Immature natural killer cell (primary cell): ENCODE measurements at regions not wholly inside any gene's neighbourhood (a gene's known extent, or its start where the extent isn't known, plus 50 kb on each side); places are given as distances from the start of the nearest gene placed in this dataset.

ENCODE experiments used
- DNase-seq, 3 donors: peaks; one replicate each; pipeline ENCODE4 v3.0.0; 2022; ENCODE audit warnings: mixed read lengths in 1 of 3
- H3K27ac Mint-ChIP-seq, 6 donors: one replicate each; pipeline ENCODE4 v1.8.0; 2020; ENCODE audit warnings: mixed read lengths in 6 of 6, mild to moderate bottlenecking in 5 of 6, inconsistent platforms in 4 of 6, moderate library complexity in 3 of 6
- H3K27me3 Mint-ChIP-seq, 3 donors: one replicate each; pipeline ENCODE4 v1.8.0; 2020 to 2021; ENCODE audit warnings: low read depth in 3 of 3, mild to moderate bottlenecking in 3 of 3, mixed read lengths in 3 of 3, moderate library complexity in 3 of 3, inconsistent platforms in 1 of 3
- H3K36me3 Mint-ChIP-seq, 3 donors: one replicate each; pipeline ENCODE4 v1.8.0; 2020; ENCODE audit warnings: mixed read lengths in 3 of 3, inconsistent platforms in 2 of 3, mild to moderate bottlenecking in 2 of 3
- H3K4me1 Mint-ChIP-seq, 2 donors: one replicate each; pipeline ENCODE4 v1.8.0; 2020; ENCODE audit warnings: inconsistent platforms in 2 of 2, mild to moderate bottlenecking in 2 of 2, mixed read lengths in 2 of 2, moderate library complexity in 1 of 2
- H3K4me3 Mint-ChIP-seq, 5 donors: one replicate each; pipeline ENCODE4 v1.8.0; 2020; ENCODE audit warnings: mild to moderate bottlenecking in 5 of 5, mixed read lengths in 5 of 5, inconsistent platforms in 3 of 5, moderate library complexity in 3 of 5
- H3K9me3 Mint-ChIP-seq, 6 donors: one replicate each; pipeline ENCODE4 v1.8.0; 2020; ENCODE audit warnings: mild to moderate bottlenecking in 6 of 6, mixed read lengths in 6 of 6, inconsistent platforms in 4 of 6, moderate library complexity in 3 of 6

GRCh38 chr13:30135868-30136267 lies 171.5 kb downstream of the KATNAL1 start:
- DNase-seq: no peak
- Mint-ChIP-seq H3K27me3 (peaks cover under 1 to 5% (median 3%) of the 10 kb centered on the region in 3 donors), H3K27ac (peak overlapping the region in 2 of 6 donors; percentile 26 to 69), H3K4me3 (no peak overlapping the region), H3K36me3 (peaks cover 0 to 4% (median 0%) of the 10 kb centered on the region in 3 donors), H3K4me1 (peaks cover 36 to 56% of the 10 kb centered on the region in 2 donors), H3K9me3 (peaks cover 0 to 2% (median 0%) of the 10 kb centered on the region in 6 donors)

- H3K27me3 Mint-ChIP-seq: peaks cover 0 to 5% (median 3%) of the 10 kb centered on the region in 3 donors
- peaks cover 35 to 55% of the 10 kb centered on the region in 2 donors for H3K4me1 Mint-ChIP-seq
- no peak overlapping the region for H3K4me3 Mint-ChIP-seq
- DNase-seq: no peak
- peak overlapping the region in 3 of 6 donors; percentile 26 to 69 (median 42) for H3K27ac Mint-ChIP-seq
- peaks cover 0 to 4% (median 0%) of the 10 kb centered on the region in 3 donors for H3K36me3 Mint-ChIP-seq
- no peaks in the 10 kb centered on the region for H3K9me3 Mint-ChIP-seq
Observed at GRCh38 chr13:30135351-30135750, 172.0 kb downstream of the KATNAL1 start.

- DNase-seq: no peak
- H3K9me3 Mint-ChIP-seq: no peaks in the 10 kb centered on the region
- H3K4me3 Mint-ChIP-seq: no peak overlapping the region
- peaks cover 0 to 4% (median 0%) of the 10 kb centered on the region in 3 donors for H3K36me3 Mint-ChIP-seq
- H3K27me3 Mint-ChIP-seq: peaks cover 0 to 5% (median 3%) of the 10 kb centered on the region in 3 donors
- peaks cover 31 to 49% of the 10 kb centered on the region in 2 donors for H3K4me1 Mint-ChIP-seq
- H3K27ac Mint-ChIP-seq: peak overlapping the region in 4 of 6 donors; percentile 32 to 50 (median 38)
Observed at GRCh38 chr13:30134578-30134977, 172.8 kb downstream of the KATNAL1 start.

GRCh38 chr13:30133996-30134395 lies 173.4 kb downstream of the KATNAL1 start:
- H3K9me3 Mint-ChIP-seq: no peaks in the 10 kb centered on the region
- no peak for DNase-seq
- peaks cover 29 to 44% of the 10 kb centered on the region in 2 donors for H3K4me1 Mint-ChIP-seq
- H3K4me3 Mint-ChIP-seq: no peak overlapping the region
- peaks cover 2 to 5% (median 3%) of the 10 kb centered on the region in 3 donors for H3K27me3 Mint-ChIP-seq
- H3K36me3 Mint-ChIP-seq: peaks cover 0 to 4% (median 0%) of the 10 kb centered on the region in 3 donors
- H3K27ac Mint-ChIP-seq: peak overlapping the region in 1 of 6 donors; percentile 32

GRCh38 chr13:30133554-30133912 lies 173.8 kb downstream of the KATNAL1 start:
- Mint-ChIP-seq H3K9me3 (no peaks in the 10 kb centered on the region), H3K4me3 (no peak overlapping the region), H3K36me3 (peaks cover 0 to 4% (median 0%) of the 10 kb centered on the region in 3 donors), H3K27me3 (peaks cover 2 to 5% (median 3%) of the 10 kb centered on the region in 3 donors), H3K27ac (peak overlapping the region in 1 of 6 donors; percentile 80), H3K4me1 (peaks cover 26 to 39% of the 10 kb centered on the region in 2 donors)
- DNase-seq: no peak

DNA sequence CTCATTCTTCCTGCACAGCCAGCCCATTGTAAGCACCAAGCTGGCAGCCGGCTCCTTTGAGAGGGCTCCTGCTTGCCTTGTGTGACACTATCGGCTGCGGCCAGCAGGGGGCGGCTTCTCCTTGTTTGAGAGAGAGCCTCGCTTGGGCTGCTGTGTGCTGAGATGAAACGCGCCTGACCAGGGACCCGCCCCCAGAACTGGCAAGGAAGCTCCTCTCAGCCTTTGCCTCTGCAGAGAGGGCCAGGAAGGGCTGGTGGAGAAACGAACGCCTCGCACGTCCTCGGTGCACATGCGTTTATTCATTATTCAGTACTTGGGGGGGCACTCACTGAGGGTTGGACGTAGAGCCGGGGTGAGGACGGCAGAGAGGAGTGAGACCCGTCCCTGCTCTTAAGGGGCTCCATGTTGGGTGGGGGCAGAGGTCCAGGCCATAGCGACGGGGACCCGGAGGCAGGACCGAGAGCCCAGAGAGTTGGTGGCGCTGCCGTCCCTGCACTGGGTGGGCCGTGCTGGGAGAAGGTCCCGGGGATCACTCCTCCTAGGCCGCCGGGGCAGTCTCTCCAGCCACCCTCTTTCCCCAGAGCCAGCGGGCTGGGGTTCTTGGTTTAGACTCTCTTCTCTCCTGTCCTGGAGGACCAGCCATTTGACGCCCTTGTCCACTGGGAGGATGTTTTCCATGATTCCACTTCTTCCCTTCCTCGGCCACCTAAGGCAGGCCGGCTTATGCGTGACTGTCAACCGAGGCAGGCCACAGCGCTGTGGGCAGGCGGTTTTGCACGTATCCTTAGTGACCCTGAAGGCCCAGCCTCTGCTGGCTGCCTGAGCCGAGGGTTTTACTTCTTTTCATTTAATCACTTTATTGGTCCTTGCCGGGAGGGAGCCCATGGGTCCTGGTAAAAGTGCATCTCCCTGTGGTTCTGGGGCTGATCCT lies 174.5 kb downstream of the KATNAL1 start:
- Mint-ChIP-seq H3K9me3 (no peaks in the 10 kb centered on the region), H3K4me1 (peaks cover 22 to 33% of the 10 kb centered on the region in 2 donors), H3K36me3 (peaks cover 0 to 4% (median 0%) of the 10 kb centered on the region in 3 donors), H3K27ac (peak overlapping the region; percentile 46 to 92 (median 78)), H3K4me3 (peak overlapping the region; percentile 29 to 78 (median 73)), H3K27me3 (peaks cover 2 to 5% (median 3%) of the 10 kb centered on the region in 3 donors)
- DNase-seq: peak; percentile 90 to 94 (median 91)

GRCh38 chr13:30129411-30129810 lies 177.9 kb downstream of the KATNAL1 start:
- H3K4me3 Mint-ChIP-seq: no peak overlapping the region
- DNase-seq: no peak
- no peaks in the 10 kb centered on the region for H3K36me3 Mint-ChIP-seq
- peaks cover 2 to 3% (median 2%) of the 10 kb centered on the region in 3 donors for H3K27me3 Mint-ChIP-seq
- H3K9me3 Mint-ChIP-seq: no peaks in the 10 kb centered on the region
- H3K27ac Mint-ChIP-seq: no peak overlapping the region
- peaks cover 18 to 19% of the 10 kb centered on the region in 2 donors for H3K4me1 Mint-ChIP-seq

DNA sequence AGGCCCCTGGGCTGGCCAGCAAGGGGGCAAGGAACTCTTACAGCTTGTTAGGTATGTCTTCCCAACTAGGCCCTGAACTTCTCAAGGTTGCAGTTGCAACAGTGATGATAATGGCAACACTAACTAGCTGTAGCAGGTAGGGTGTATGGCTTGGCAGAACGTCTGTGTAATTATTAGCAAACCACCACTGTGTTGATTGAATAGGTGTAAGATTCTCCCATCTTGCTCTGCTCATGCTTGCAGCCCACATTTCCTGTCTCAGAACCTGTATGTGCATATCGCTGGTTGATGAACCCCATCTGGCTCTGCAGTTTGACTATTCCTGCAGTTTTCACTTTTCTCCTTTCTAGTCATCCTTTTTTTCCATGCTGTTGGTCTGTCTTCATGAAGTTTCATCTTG lies 178.8 kb downstream of the KATNAL1 start:
- peaks cover under 1 to 3% (median 2%) of the 10 kb centered on the region in 3 donors for H3K27me3 Mint-ChIP-seq
- no peak for DNase-seq
- H3K9me3 Mint-ChIP-seq: no peaks in the 10 kb centered on the region
- H3K4me3 Mint-ChIP-seq: peak overlapping the region in 1 of 5 donors; percentile 22
- H3K27ac Mint-ChIP-seq: no peak overlapping the region
- H3K36me3 Mint-ChIP-seq: no peaks in the 10 kb centered on the region
- H3K4me1 Mint-ChIP-seq: peaks cover 13 to 14% of the 10 kb centered on the region in 2 donors

DNA sequence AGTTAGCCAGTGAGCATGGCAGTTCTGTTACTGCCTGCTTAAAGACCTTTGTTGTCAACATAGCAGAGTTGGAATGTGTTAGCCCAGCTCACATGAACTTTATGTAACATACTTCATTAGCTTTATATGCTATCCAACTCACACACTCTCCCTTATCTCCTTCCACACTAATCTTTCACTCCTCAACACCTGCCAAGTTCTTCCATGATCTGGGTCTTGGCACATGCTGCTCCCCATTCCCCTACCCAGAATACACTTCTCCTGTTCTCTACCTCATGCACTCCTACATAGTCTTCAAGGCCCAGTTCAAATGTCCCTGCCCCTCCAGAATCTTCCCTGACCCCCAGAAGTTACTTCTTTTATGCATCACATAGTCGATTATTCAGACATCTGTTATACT lies 179.3 kb downstream of the KATNAL1 start:
- peaks cover 8 to 16% of the 10 kb centered on the region in 2 donors for H3K4me1 Mint-ChIP-seq
- no peak overlapping the region for H3K27ac Mint-ChIP-seq
- DNase-seq: no peak
- H3K9me3 Mint-ChIP-seq: no peaks in the 10 kb centered on the region
- H3K27me3 Mint-ChIP-seq: peaks cover 0 to 2% (median 1%) of the 10 kb centered on the region in 3 donors
- H3K4me3 Mint-ChIP-seq: no peak overlapping the region
- no peaks in the 10 kb centered on the region for H3K36me3 Mint-ChIP-seq

GRCh38 chr13:30126903-30127428 lies 180.4 kb downstream of the KATNAL1 start:
- Mint-ChIP-seq H3K4me1 (peaks cover 7 to 17% of the 10 kb centered on the region in 2 donors), H3K36me3 (no peaks in the 10 kb centered on the region), H3K4me3 (no peak overlapping the region), H3K9me3 (no peaks in the 10 kb centered on the region), H3K27me3 (peaks cover 0 to 2% (median 0%) of the 10 kb centered on the region in 3 donors), H3K27ac (no peak overlapping the region)
- no peak for DNase-seq

DNA sequence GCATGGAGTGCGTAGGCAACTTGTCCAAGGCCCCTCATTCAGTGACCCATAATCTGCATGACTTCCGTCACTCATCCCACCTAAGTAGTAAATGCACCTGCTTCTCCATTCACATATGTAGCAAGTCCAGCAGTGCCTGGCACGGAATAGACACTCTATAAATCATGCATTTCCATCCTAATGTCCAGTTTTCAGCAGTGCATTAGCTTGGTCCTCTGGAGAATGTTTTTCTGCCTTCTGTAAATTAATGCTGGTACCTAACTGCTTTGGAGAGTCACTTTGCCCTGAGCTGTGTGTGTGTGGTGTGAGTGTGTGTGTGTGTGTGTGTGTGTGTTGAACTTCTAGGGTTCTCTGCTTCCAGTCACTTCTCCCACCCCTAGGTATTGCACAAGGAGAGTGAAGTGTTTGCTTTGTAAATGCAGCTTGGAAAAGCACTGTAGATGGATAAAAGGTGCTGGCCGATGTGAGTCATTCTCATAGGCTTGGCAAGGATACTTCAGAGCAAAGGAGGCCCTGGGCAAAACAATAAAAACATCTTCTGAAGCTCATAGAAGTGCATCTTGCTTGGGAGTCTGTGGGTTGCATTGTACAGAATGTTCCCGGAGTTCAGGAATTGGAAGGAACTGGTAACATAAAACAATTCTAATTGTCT lies 181.8 kb downstream of the KATNAL1 start:
- no peak for DNase-seq
- Mint-ChIP-seq H3K4me1 (peaks cover 19 to 31% of the 10 kb centered on the region in 2 donors), H3K27ac (no peak overlapping the region), H3K9me3 (no peaks in the 10 kb centered on the region), H3K4me3 (no peak overlapping the region), H3K27me3 (peaks cover 0 to 2% (median 0%) of the 10 kb centered on the region in 3 donors), H3K36me3 (no peaks in the 10 kb centered on the region)

- no peak for DNase-seq
- no peaks in the 10 kb centered on the region for H3K9me3 Mint-ChIP-seq
- no peak overlapping the region for H3K27ac Mint-ChIP-seq
- H3K27me3 Mint-ChIP-seq: no peaks in the 10 kb centered on the region
- H3K4me1 Mint-ChIP-seq: peaks cover 30 to 44% of the 10 kb centered on the region in 2 donors
- H3K4me3 Mint-ChIP-seq: no peak overlapping the region
- H3K36me3 Mint-ChIP-seq: no peaks in the 10 kb centered on the region
Observed at GRCh38 chr13:30124131-30124768, 183.1 kb downstream of the KATNAL1 start.

DNA sequence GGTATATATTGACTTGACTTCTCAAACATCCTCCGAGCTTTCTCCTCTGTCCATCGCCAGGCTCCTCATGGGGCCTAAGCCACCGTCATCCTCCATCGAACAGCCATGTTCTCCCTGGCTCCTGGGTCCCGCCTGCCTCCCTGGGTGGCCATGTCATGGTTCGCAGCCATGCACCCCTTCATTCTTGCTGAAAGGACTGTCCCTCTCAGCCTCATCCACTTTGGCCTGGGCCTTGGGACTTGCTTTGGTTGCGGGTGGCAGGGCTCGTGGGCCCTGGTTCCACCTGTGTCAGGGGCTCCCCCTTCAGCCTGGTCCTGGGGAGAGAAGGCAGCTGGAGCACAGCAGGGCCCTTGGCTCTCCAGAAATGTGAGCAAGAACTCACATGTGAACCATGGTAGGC lies 183.8 kb downstream of the KATNAL1 start:
- no peak overlapping the region for H3K27ac Mint-ChIP-seq
- H3K27me3 Mint-ChIP-seq: no peaks in the 10 kb centered on the region
- H3K4me1 Mint-ChIP-seq: peaks cover 33 to 48% of the 10 kb centered on the region in 2 donors

More for the DNA sequence above, 183.8 kb downstream of the KATNAL1 start:
- H3K36me3 Mint-ChIP-seq: no peaks in the 10 kb centered on the region
- no peaks in the 10 kb centered on the region for H3K9me3 Mint-ChIP-seq
- no peak for DNase-seq
- no peak overlapping the region for H3K4me3 Mint-ChIP-seq
